Kidney (tissue), 13 donors: ENCODE measurements at regions not wholly inside any gene's neighbourhood (a gene's known extent, or its start where the extent isn't known, plus 50 kb on each side); places are given as distances from the start of the nearest gene placed in this dataset.

Source experiments
- DNase-seq, 5 donors: peaks; one replicate each; pipeline ENCODE4 v3.0.0-alpha.2; 2013 to 2020
- FAIRE-seq: peaks from 2 replicates; lab custom pipeline; 2012; peaks lifted over from hg19 to GRCh38; lab: Jason Lieb, UNC
- H3K27ac ChIP-seq, 2 donors: one replicate each; pipeline ENCODE4 v1.7.0; 2013; ENCODE audit warnings: low read depth in 2 of 2, low read length in 2 of 2, inconsistent platforms in 1 of 2
- H3K27me3 ChIP-seq: one replicate; pipeline ENCODE4 v1.7.1; 2013; ENCODE audit warnings: low read length, inconsistent platforms; ENCODE audit not compliant: control insufficient read depth, insufficient read depth
- H3K36me3 ChIP-seq, 3 donors: one replicate each; pipeline versions ENCODE4 v1.7.0 to v1.7.1; 2013; ENCODE audit warnings: low read length in 3 of 3, control low read depth in 1 of 3, inconsistent platforms in 1 of 3; ENCODE audit not compliant: insufficient read depth in 3 of 3, control insufficient read depth in 2 of 3
- H3K4me1 ChIP-seq, 3 donors: one replicate each; pipeline versions ENCODE4 v1.7.0 to v1.7.1; 2013; ENCODE audit warnings: low read length in 3 of 3, inconsistent platforms in 1 of 3, low read depth in 1 of 3; ENCODE audit not compliant: control insufficient read depth in 2 of 3, insufficient read depth in 2 of 3
- H3K4me3 ChIP-seq, 3 donors: one replicate each; pipeline versions ENCODE4 v1.7.0 to v1.8.1; 2013; ENCODE audit warnings: low read length in 3 of 3, control low read depth in 1 of 3, inconsistent platforms in 1 of 3
- H3K9ac ChIP-seq, 3 donors: one replicate each; pipeline versions ENCODE4 v1.7.0 to v1.7.1; 2013; ENCODE audit warnings: low read length in 3 of 3, control low read depth in 1 of 3, inconsistent platforms in 1 of 3
- H3K9me3 ChIP-seq, 3 donors: one replicate each; pipeline versions ENCODE4 v1.7.0 to v1.7.1; 2013; ENCODE audit warnings: low read length in 3 of 3, control low read depth in 1 of 3, inconsistent platforms in 1 of 3; ENCODE audit not compliant: control insufficient read depth in 2 of 3, insufficient read depth in 1 of 3
- intact Hi-C: fragments of 100-400 bp; cut with DNase I; formaldehyde crosslinking; loops from one replicate; pipeline ENCODE4 v1.11.1; 2022
- TF ChIP-seq, protein P1 (sequence below): IDR thresholded peaks from 3 replicates; pipeline ENCODE4 v1.5.1; 2012; ENCODE audit warnings: mild to moderate bottlenecking, moderate library complexity, borderline replicate concordance; ENCODE audit not compliant: insufficient read depth; ENCODE audit errors: extremely low read depth
- donor health status: control.
- donor health status: control.
- donor health status: control.
- donor health status: control.
- donor health status: control.
- donor health status: DM: yes; HTN: yes; CAD: no.
- donor health status: Normal renal cell carcinoma (clear cell type).

DNA sequence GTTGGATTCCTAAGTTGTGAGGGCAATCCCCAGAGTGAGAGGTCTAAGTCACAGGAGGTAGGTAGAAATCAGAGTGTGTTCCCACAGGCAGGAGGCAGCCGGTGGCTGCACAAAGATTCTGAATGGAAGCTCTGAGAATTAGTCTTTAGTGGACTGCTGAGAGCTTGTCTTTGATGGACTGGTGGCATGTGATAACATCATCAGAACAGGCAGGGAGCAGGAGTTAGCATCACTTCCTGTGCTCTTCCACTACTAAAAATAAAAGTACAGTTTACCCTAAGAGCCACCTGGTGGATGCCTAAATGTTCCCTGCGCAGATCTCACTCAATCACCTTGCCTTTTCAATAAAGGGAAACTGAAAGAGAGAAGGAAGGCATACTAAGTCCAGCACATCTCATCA, 294.6 kb upstream of the POU3F2 start:
- no peaks in the 10 kb centered on the region for H3K36me3 ChIP-seq
- TF ChIP-seq, protein P1, sequence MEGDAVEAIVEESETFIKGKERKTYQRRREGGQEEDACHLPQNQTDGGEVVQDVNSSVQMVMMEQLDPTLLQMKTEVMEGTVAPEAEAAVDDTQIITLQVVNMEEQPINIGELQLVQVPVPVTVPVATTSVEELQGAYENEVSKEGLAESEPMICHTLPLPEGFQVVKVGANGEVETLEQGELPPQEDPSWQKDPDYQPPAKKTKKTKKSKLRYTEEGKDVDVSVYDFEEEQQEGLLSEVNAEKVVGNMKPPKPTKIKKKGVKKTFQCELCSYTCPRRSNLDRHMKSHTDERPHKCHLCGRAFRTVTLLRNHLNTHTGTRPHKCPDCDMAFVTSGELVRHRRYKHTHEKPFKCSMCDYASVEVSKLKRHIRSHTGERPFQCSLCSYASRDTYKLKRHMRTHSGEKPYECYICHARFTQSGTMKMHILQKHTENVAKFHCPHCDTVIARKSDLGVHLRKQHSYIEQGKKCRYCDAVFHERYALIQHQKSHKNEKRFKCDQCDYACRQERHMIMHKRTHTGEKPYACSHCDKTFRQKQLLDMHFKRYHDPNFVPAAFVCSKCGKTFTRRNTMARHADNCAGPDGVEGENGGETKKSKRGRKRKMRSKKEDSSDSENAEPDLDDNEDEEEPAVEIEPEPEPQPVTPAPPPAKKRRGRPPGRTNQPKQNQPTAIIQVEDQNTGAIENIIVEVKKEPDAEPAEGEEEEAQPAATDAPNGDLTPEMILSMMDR, result no peak
- no peaks in the 10 kb centered on the region for H3K27me3 ChIP-seq
- FAIRE-seq, result no peak
- H3K9me3 ChIP-seq, result no peaks in the 10 kb centered on the region
- no peaks in the 10 kb centered on the region for H3K4me1 ChIP-seq
- intact Hi-C loops, result no loop called here
- H3K4me3 ChIP-seq, result no peak overlapping the region
- no peak overlapping the region for H3K9ac ChIP-seq
- no peak overlapping the region for H3K27ac ChIP-seq
- no peak for DNase-seq

DNA sequence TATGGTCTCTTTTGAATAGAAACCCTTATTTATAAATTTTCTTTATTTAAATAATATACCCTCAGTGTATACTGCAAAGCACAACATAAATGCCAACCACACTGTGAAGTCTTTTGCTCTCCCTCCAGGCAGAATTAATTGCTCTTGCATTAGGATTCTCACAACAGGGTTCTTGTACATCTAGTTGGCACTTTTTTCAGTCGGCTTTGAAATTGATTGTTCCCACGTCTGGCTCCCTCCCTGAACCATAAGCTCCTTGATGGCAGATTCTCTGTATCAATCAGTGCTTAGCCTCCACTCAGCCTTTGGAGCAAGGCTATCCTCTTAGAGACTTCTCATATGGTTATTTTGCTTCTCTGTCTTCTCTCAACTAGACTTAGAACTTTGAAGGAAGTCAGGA, 288.0 kb upstream of the POU3F2 start:
- TF ChIP-seq, protein P1, result no peak

DNA sequence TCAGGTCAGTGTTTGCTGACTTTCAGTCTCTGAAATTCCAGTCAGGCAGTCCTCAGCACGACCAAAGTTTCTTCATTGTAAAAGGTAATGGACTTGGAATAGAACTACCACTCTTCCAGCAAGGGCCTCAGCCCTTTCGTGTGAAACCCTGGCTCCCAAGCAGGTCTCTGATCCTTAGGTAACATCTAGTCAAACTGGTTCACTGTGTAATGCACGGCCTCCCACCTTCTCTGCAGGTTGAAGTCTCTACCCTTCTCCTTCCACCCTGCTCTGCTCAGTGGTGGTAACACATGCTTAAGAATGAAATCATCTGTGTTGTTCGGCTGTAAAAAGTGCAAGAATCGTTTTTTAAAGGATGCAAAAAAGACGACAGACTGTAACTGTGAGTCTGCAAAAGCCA, 287.2 kb upstream of the POU3F2 start:
- Histone ChIP-seq H3K27ac (no peak overlapping the region), H3K4me3 (no peak overlapping the region), H3K27me3 (no peaks in the 10 kb centered on the region), H3K9me3 (no peaks in the 10 kb centered on the region), H3K9ac (no peak overlapping the region), H3K4me1 (no peaks in the 10 kb centered on the region), H3K36me3 (no peaks in the 10 kb centered on the region)
- FAIRE-seq (no peak), DNase-seq (peak in 1 of 5 donors; percentile 2)
- intact Hi-C loops, result no loop called here
- TF ChIP-seq, protein P1, result no peak

More for the DNA sequence above, 288.0 kb upstream of the POU3F2 start:
- H3K27me3 ChIP-seq, result no peaks in the 10 kb centered on the region
- H3K9me3 ChIP-seq, result no peaks in the 10 kb centered on the region
- no peak overlapping the region for H3K4me3 ChIP-seq
- H3K9ac ChIP-seq, result no peak overlapping the region
- no peaks in the 10 kb centered on the region for H3K36me3 ChIP-seq
- H3K27ac ChIP-seq, result no peak overlapping the region
- DNase-seq (no peak), FAIRE-seq (no peak)
- H3K4me1 ChIP-seq, result no peaks in the 10 kb centered on the region
- intact Hi-C loops, result no loop called here

DNA sequence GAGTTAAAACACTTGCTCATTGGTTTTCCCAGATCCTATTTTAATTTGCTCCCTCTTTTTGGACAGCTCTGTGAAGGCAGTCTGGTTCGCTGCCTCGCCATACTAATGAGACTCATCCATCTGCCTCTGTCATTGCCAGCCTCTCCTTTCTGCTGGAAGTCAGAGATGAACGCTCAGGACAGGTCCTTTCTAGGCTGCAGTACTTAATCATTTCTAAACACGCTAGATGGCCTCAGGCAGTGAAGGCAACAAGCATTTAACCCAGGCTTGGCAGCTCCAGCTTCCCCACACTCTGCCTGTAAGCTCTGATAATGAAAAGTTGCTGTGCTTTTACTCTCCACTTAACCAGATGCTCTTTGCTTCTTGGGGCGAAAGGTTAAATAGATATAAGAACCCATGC, 286.7 kb upstream of the POU3F2 start:
- no peak overlapping the region for H3K4me3 ChIP-seq
- no peaks in the 10 kb centered on the region for H3K27me3 ChIP-seq
- TF ChIP-seq, protein P1, result no peak
- H3K36me3 ChIP-seq, result no peaks in the 10 kb centered on the region
- no peaks in the 10 kb centered on the region for H3K9me3 ChIP-seq
- DNase-seq (peak in 4 of 5 donors; percentile 23 to 46 (median 27)), FAIRE-seq (no peak)
- no peaks in the 10 kb centered on the region for H3K4me1 ChIP-seq
- H3K27ac ChIP-seq, result no peak overlapping the region
- intact Hi-C loops, result no loop called here
- H3K9ac ChIP-seq, result no peak overlapping the region
